HG02840 (cell line): ENCODE measurements at regions not wholly inside any gene's neighbourhood (a gene's known extent, or its start where the extent isn't known, plus 50 kb on each side); places are given as distances from the start of the nearest gene placed in this dataset.

Experiments used
- ATAC-seq: cut with Tn5 transposase; IDR thresholded peaks from one replicate; pipeline ENCODE4 v1.9.1; 2021; ENCODE audit warnings: mild to moderate bottlenecking, moderate library complexity, moderate number of reproducible peaks; ENCODE audit not compliant: unreplicated experiment, low FRiP score

GRCh38 chr2:217160978-217161973, 301.4 kb upstream of the TNP1 start:
- no peak for ATAC-seq

GRCh38 chr2:217160103-217160743, 300.4 kb upstream of the TNP1 start:
- ATAC-seq = no peak

- ATAC-seq = no peak
Observed at GRCh38 chr2:217158928-217159327, 299.1 kb upstream of the TNP1 start.

- ATAC-seq = no peak
Observed at GRCh38 chr2:217157581-217157980, 297.7 kb upstream of the TNP1 start.

- no peak for ATAC-seq
Observed at GRCh38 chr2:217156801-217157200, 296.9 kb upstream of the TNP1 start.

- no peak for ATAC-seq
Observed at GRCh38 chr2:217154923-217155322, 295.1 kb upstream of the TNP1 start.

GRCh38 chr2:217153510-217153909, 293.6 kb upstream of the TNP1 start:
- ATAC-seq = no peak

GRCh38 chr2:217152831-217153230, 293.0 kb upstream of the TNP1 start:
- no peak for ATAC-seq

GRCh38 chr2:217151509-217152206, 291.8 kb upstream of the TNP1 start:
- no peak for ATAC-seq

GRCh38 chr2:217150236-217150635, 290.4 kb upstream of the TNP1 start:
- ATAC-seq = no peak

- no peak for ATAC-seq
Observed at GRCh38 chr2:217149087-217149660, 289.3 kb upstream of the TNP1 start.

GRCh38 chr2:217147818-217148217, 288.0 kb upstream of the TNP1 start:
- no peak for ATAC-seq

GRCh38 chr2:217146956-217147355, 287.1 kb upstream of the TNP1 start:
- no peak for ATAC-seq

GRCh38 chr2:217142649-217143266, 282.9 kb upstream of the TNP1 start:
- ATAC-seq = no peak

- ATAC-seq = no peak
Observed at GRCh38 chr2:217138284-217138683, 278.4 kb upstream of the TNP1 start.

GRCh38 chr2:217127744-217128143, 267.9 kb upstream of the TNP1 start:
- ATAC-seq = no peak

GRCh38 chr2:217125014-217125413, 265.1 kb upstream of the TNP1 start:
- ATAC-seq = no peak

GRCh38 chr2:217124050-217124449, 264.2 kb upstream of the TNP1 start:
- no peak for ATAC-seq

GRCh38 chr2:217121565-217121964, 261.7 kb upstream of the TNP1 start:
- no peak for ATAC-seq

GRCh38 chr2:217120429-217120828, 260.6 kb upstream of the TNP1 start:
- no peak for ATAC-seq
